GM12872 (cell line): ENCODE measurements at regions not wholly inside any gene's neighbourhood (a gene's known extent, or its start where the extent isn't known, plus 50 kb on each side); places are given as distances from the start of the nearest gene placed in this dataset.

ENCODE experiments used
- CTCF ChIP-seq: IDR thresholded peaks from 3 replicates; pipeline ENCODE4 v1.5.1; 2011; ENCODE audit warnings: low read depth, mild to moderate bottlenecking, low read length, moderate library complexity; ENCODE audit not compliant: insufficient read depth

- no peak for TF ChIP-seq CTCF
Observed at GRCh38 chrX:121754301-121754700, 706.9 kb downstream of the GLUD2 start.

GRCh38 chrX:121755541-121755940, 708.1 kb downstream of the GLUD2 start:
- no peak for TF ChIP-seq CTCF

GRCh38 chrX:121761845-121762244, 714.4 kb downstream of the GLUD2 start:
- no peak for TF ChIP-seq CTCF

GRCh38 chrX:121763671-121764070, 716.3 kb downstream of the GLUD2 start:
- TF ChIP-seq CTCF = no peak

GRCh38 chrX:121781991-121782390, 734.6 kb downstream of the GLUD2 start:
- TF ChIP-seq CTCF = no peak

GRCh38 chrX:121782544-121782943, 735.1 kb downstream of the GLUD2 start:
- no peak for TF ChIP-seq CTCF

GRCh38 chrX:121782976-121783375, 735.6 kb downstream of the GLUD2 start:
- TF ChIP-seq CTCF = no peak
